Suppressor macrophage treated with lipopolysaccharide for 1 hour (primary cell): ENCODE measurements at regions not wholly inside any gene's neighbourhood (a gene's known extent, or its start where the extent isn't known, plus 50 kb on each side); places are given as distances from the start of the nearest gene placed in this dataset.
"Not testable (repeated sequence)": the region's sequence is repeated elsewhere in the genome, so short reads cannot be mapped to it uniquely, and the experiment has no call there.

Experiments
- DNase-seq, 3 donors: peaks; one replicate each; pipeline ENCODE4 v3.0.0-alpha.2; 2020 to 2022

DNA sequence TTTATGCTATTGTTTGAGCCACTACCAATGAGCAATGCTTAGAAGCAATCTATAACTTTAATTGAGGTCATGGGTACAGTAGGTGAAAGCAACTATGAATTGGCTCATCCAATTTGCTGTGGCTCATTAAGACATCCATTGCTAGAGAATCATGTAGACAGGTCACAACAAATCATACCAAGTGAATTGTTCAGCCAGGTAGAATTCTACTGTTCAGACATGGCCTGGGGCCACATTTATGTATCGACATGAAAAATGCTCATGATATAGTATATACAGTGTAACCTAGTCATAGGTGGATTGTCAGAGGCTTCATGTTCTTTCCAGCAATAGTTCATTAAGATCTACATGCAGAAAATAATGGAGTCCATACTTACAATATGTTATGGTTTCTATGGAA lies 633.7 kb upstream of the EYS start:
- no peak for DNase-seq

DNA sequence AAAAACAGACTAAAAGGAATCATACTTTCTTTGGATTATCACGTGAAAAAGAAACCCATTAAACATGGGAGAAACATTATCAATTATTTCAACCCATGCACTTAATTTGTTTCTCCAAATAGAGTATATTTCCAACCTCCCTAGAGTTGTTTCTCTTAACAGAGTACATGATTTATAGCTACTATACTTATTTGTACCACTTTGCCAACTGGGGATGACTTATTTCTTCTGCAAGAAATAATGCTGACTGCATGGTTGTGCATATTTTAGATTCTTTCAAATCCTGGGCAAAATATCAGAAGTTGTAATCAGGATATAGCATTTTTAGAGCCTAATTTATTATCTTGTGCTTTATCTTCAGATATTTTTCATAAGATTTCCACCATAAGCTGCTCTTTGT lies 629.1 kb upstream of the EYS start:
- DNase-seq: no peak

DNA sequence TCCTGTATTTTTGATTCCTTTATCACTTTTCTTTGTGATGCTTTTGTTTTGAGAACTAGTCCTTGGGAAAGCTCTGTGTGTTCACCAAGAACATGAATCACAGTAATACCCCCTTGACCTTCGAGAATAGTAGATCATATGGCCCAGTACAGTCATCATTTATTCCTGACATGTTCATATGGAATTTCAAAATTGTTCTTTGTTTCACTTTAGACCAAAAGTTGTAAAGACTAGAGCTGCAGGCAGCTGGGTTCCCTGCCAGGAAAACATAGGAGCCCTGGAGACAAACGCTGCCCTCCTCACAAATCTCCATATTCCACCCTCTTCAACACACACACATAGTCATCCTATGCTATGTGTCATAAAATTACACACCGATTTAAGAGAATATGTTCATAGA lies 621.2 kb upstream of the EYS start:
- DNase-seq: no peak

DNA sequence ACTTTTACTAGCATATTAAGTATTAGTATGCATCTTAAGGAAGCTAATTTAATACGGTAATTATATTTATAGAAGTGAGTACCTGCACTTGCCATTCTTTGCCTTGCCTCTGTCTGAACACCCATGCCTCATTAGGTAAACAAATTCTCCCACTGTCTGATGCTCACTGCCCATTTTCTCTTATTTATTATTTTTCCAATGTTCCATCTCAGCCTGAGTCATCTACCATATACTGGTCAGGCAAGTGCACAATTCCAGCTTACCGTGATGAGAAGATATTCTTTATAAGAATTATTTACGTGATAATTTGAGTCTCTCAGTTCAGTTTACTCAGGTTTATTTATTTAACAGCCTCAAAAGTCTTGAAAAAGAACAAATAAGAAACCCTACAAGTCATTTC lies 619.2 kb upstream of the EYS start:
- DNase-seq: no peak

DNA sequence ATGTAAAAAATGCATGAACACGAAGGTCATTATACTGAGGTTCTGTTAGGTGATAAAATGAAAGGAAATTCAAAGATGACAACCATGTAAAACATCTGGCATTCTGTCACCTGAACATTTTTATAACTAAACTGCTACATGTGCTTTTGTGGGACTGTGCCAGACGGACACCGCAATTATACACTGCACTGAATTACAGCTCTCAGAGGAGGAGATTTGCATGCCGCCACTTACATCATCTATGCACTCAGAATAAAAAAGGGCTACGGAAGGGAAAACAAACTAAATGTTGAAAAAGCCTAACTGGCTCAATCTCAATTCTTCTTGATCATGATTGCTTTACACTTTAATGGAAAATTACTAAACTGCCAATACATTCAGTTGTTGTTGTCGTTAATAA lies 614.0 kb upstream of the EYS start:
- no peak for DNase-seq

DNA sequence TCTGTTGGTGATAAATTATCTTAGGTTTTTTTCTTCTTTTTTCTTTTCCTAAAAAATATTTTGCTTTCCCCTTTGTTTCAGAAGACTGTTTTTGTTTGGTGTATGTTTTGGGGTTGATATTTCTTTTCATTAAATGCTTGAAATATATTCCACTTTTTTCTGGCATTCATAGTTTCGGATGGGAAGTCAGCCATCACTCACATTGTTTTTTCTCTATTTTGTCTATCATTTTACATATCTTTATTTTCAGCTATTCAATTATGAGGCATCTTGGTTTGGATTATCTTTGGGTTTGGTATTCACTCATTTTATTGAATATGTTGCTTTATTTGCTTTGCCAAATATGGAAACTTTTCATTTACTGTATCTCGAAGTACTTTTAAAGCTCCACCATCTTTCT lies 600.5 kb upstream of the EYS start:
- DNase-seq: no peak

DNA sequence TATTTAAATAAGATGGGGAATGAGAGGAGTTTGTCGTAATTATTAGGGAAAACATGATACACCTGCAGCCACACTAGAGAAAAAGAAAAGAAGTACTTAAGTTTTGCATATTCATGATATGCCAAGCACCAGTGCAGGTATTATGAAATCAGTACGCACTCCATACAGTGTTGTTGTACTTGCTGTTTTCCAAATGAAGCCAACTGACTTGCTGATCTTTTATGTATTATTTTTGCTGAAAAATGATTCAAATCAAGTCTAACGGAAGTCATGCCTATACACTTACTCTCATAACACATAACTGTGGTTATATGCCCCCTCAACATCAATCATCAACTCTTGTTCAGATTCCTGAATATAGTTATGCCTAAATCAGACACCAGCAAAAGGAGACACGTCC lies 584.9 kb upstream of the EYS start:
- DNase-seq: no peak

DNA sequence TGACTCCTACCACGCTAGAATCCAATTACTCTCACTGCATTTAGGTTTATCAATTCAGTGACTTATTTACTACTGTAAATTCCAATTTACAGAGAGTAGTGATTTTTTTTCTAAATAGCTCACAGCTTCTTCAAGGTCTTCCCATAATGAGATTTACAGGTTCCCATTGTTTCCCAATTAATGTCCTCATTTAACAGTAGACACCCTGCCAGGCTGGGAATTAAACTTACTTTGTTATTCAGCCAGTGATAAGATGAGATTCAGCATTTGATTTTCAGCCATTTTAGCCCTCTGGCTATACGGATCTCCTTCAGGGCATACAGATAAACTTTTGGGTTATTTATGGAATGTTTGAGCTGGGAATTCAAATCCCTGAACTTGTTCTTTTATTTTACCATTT lies 582.9 kb upstream of the EYS start:
- DNase-seq: no peak

DNA sequence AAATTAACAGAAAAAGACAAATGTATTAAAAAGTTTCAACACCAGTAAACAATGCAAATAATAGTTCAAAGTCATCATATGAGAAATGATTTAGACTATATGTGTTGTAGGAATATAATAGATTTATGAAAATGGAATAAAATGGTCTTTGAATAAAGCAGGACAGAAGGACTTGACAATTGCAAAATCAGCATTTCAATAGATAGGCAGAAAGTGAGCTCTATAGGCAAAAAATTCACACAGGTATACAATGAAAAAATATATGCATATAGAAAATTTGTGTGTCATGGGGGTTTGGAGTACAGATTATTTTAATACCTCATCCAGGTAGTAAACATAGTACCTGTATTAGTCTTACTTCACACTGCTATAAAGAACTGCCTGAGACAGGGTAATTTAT lies 571.1 kb upstream of the EYS start:
- no peak for DNase-seq

DNA sequence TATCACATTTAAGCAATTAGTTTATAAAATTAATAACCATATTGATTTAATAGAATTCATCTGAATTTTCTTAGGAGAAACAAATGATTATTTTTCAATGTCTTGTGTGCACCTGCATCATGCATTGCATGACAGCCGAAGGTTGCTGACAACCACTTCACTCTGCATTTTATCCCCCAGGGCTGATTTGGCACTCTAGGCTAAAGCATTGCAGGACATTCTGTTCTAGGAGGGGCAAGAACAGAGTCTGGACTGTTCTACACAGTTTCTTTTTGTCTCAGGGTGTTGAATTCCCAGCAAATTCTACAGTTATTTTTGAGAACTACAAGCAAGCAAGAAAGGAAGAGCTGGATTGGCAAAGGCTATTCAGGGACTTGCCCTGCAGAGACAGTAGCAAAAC lies 570.4 kb upstream of the EYS start:
- no peak for DNase-seq

DNA sequence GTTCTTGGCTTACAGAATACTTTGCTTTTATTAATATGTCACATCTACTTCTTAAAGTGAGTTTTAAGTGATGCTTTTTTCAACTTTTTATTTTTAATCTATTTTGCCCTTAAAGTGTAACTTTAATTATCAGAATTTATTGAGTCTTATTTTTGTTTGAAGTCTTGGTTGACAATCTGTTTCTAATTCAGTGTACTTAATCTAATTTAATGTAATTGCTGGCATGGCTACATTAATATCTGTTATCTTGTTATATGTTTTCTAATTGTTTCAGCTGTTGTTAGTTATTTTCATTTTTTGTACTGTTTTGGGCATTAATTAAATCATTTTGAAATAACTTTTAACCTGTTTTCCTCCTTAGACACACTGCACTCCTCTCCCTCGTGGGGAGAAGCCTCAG lies 558.7 kb upstream of the EYS start:
- DNase-seq: no peak

DNA sequence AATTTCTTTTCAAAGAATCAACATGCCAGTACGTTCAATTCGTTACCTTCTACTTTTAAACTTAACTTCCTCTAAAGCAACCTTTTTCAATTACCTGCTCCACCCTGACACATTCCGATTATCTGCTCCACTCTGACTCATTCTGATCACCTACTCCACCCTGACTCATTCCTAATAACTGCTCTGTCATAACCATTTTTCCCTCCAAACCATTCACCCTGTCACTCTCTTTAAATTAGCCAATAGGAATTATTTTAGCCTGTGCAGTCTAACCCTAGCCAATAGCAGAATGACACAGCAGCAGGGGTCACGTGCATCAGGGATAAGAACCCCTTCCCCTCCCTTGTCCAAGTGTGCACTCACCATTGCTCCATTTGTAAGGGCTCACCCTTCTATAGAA lies 557.4 kb upstream of the EYS start:
- DNase-seq: no peak

DNA sequence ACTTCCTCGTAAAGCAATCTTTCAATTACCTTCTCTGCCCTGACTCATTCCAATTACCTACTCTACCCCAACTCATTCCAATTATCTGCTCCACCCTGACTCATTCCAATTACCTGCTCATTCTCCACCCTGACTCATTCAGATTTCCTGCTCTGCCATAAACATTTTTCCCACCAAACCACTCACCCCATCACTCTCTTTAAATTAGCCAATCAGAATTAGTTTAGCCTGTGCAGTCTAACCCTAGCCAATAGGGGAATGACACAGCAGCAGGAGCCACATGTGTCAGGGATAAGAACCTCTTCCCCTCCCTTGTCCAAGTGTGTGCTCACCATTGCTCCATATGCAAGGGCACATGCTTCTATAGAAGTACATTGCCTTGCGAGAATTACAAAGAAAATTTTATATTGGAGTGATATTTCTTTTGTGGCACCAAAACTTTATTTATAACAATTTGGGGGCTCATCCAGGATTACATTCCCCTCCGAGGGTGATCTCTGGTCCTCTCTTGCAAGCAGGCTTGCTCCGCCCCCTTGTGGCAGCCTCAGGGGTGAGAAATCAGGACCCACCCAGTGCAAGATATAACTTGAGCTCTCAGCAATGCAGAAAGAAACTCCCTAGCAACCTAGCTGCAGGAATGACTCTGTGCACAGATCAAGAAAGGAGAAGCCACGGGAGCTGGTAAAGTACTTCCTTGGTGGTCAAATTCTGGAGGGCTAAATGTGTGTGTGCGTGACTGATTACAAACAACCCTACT lies 551.9 kb upstream of the EYS start:
- DNase-seq: not testable (repeated sequence)

DNA sequence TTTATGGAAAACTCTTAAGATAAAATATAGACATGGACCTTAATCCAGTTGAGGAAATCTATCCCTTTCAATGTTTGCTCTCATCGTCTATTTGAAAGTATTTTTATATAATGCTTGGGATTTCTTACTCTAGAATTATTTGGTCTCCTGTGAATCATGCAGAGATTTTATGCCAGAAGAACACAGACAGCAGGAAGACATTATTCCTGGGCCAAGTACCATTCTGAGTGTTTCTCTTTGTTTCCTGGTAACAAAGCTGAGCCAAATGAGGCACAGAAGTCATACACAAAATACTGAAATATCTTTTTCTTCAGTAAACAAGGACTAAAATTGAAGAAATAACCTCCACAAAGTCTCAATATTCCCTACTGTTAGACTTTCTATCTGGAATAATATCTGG lies 538.2 kb upstream of the EYS start:
- no peak for DNase-seq

DNA sequence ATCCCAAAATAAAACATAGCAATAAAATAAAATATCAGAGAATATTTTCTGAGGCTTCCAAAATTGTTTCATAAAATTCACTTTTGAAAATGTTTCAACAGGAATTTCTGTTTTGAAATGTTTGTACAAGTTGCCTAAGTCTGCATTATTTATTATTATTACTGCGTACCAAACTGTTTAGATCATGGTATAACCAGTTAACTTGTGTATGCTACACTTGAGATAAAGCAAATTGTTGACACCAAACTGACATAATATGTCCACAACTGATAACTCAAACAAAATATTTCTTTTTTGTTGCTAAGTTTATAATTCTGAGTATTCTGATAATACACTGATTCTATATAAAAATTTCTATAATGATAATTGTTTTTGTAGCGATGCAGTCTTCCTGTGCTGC lies 531.8 kb upstream of the EYS start:
- no peak for DNase-seq

DNA sequence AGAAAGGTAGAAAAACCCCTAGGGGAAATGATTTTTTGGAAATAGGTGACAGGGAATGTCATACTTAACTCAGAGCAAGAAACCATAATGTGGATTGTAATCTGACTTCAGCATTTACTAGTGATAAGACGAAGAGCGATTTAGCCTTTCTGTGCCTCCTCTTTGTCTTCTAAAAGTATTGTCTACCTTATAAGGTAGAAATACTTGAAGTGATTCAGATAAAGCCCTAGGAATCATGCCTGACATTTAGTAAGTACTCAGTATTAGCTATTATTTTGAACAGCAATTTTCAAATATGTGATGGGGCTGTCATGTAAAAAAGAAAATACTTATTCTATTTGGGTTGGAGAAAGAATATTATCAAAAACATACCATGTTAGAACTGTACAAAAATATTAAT lies 525.9 kb upstream of the EYS start:
- DNase-seq: no peak

DNA sequence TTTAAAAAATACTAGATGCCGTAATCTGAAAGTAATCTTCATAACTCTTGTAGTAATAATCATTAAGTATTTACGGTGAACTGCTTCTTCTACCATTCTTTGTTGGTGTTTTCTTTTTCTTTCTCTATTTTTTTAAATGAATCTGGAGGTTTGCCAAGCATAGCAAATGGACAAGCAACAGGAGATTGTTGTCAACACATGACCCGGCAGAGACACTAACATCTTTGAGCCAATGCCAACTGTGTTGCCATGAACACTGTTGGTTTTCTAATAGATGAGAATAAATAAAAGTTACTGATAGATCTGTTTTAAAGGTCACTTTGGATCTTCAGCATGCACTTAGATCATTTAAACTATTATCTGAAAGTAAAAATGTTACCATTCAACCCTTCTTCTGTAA lies 523.6 kb upstream of the EYS start:
- DNase-seq: no peak

DNA sequence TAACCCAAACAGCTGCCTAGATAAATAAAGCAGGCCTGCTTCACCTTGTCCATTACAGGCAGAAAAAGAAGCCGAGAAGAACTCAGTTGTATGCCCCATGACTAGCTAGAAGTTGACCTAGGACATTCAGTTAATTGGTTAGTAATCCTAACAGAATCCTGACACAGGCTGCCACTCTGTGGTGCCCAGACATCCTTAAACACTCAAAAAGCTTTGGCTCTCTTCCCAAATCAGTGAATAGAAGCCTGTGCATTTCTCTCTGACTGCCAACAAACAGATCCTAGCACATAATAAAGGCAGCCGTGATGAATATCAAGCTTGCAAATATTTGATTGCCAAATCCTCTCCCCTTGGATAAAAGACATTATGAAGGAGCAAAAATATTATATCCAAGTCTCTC lies 519.1 kb upstream of the EYS start:
- no peak for DNase-seq

DNA sequence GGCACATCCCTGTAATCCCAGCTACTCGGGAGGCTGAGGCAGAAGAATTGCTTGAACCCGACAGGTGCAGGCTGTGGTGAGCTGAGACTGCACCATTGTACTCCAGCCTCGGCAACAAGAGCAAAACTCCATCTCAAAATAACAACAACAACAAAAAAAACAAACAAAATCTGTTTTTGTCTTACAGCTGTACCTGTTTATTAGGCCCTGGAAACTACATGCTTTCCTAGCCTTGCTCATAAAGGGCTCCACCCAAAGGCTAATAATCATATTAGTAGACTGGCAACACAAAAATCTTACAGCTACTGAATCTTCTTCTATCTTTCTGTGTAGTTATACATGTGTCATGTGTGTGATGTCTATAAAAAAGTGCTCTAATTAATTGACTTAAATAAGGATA lies 503.9 kb upstream of the EYS start:
- no peak for DNase-seq

DNA sequence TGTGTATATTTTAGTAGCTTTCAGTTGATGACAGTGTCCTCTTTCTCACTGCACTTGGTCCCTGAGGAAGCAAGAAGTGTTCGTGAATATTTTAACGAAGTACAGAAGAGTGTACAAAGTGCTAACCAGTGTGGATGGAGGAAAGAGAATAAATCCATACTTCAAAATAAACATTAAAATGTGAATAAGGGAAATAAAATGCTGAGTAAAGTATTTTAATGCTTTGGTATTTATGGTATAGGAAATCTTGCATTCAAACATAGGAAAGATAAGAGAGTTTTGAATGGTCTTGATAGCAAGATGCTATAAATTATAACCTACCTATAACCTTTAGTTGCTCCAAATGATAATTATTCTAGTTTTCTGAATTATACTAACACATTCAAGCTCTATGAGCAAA lies 493.4 kb upstream of the EYS start:
- DNase-seq: no peak

DNA sequence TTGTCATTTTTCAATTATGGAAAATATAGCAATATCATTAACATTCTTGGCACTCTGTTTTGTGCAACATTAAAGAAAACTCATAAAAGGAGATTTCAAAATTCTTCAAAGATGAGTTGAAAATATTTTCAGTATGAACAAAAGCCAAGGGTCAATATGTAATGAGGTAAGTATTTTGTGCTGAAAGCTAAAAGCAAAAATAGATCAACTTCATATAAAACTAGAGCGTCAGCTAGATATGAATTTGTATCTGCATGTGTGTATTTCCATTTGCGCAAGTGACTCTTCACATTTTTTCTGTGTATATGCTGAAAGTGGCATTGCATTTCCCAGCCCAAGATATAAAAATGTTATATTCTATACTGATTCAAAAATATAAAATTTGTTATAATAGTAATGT lies 492.1 kb upstream of the EYS start:
- no peak for DNase-seq

DNA sequence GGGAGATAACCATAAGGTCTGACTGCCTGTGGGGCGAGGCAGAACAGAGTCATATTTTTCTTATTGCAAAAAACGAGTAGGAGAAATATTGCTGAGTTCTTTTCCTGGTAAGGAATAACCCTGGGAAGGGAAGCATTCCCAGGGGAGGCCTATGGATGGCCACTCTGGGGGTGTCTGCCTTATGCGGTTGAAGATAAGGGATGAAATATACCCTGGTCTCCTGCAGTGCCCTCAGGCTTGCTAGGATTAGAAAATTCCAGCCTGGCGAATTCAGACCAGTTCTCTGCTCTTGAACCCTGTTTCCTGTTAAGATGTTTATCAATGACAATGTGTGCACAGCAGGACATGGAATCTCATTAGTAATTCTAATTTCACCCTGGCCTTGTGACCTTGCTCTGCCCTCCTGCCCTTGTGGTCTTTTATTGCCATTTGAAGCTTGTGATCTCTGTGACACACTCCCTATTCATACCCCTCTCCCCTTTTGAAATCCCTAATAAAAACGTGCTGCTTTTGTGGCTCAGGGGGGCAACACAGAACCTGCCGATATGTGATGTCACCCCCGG lies 491.1 kb upstream of the EYS start:
- DNase-seq: no peak

DNA sequence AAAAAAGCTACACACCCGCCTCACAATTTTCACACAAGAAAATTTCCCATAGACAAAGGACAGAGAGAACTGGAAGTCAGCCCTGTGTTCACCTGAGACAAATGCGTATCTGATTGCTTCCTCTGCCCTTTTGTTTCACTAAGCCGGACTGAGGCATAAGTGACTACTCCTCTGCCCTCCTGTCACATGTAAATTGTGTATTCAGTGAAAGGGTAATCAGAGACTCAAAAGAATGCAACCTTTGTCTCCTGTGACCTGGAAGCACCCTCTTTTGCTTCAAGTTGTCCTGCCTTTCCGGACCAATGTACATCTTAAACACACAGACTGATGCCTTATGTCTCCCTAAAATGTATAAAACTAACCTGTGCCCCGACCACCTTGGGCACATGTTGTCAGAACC lies 483.8 kb upstream of the EYS start:
- DNase-seq: no peak

DNA sequence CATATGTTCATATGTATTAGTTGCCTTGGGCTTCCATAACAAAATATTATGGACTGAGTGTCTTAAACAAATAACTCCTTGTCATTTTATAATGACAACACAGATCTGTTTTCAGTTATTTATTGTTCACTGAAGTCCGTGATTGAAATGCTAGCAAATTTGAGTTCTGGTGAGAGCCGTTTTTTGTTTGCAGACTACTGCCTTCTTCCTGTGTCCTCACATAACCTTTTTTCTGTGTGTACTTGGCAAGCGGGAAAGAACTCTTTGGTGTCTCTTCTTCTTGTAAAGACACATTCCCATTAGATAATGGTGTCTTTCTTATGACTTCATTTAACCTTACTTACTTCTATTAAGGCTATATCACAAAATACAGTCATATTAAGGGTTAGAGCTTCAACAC lies 482.9 kb upstream of the EYS start:
- no peak for DNase-seq

DNA sequence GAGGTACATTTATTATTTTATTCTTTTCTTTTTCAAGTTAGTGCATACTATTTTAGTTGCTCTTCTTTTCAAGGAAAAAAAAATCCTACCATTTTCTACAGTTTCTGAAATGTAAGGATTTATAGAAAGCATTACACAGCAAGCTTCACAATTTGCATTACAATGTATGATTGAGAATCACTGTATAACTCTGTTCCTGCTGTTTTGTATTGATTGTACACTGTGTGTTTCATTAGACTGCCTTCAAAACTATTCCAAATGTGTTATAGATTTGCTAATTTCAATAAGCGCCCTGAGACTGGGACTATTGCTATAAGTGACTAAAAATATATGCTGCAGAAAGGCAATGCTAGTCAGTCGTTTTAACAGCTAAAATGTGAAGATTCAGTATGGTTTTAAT lies 479.7 kb upstream of the EYS start:
- DNase-seq: no peak
